A549 (cell line): ENCODE measurements at regions not wholly inside any gene's neighbourhood (a gene's known extent, or its start where the extent isn't known, plus 50 kb on each side); places are given as distances from the start of the nearest gene placed in this dataset.

Source experiments
- ATAC-seq, 2 experiments: fragments of 200-7000 bp in 1 of 2; fragments of >200 bp in 1 of 2; cut with Nextera tagmentation in 1 of 2; cut with Tn5 transposase in 1 of 2; 3 replicates each; pipeline versions ENCODE4 v1.8.0 to v1.9.1; 2018 to 2020; ENCODE audit warnings: mild to moderate bottlenecking in 1 of 2, moderate library complexity in 1 of 2
- CTCF ChIA-PET: fragments of 300-600 bp; sonication (Branson Sonifier 250); formaldehyde crosslinking; extraction: SDS; loops from one replicate; lab custom pipeline; 2021; ENCODE audit warnings: antibody characterized with exemption, inconsistent platforms; lab: Yijun Ruan, JAX
- POLR2A ChIA-PET: fragments of 350-600 bp; formaldehyde crosslinking; extraction: SDS; loops from one replicate; lab custom pipeline; 2021; ENCODE audit warnings: antibody characterized with exemption, inconsistent platforms; lab: Yijun Ruan, JAX
- DNase-seq, 2 experiments: peaks; one replicate each; pipeline versions ENCODE4 v3.0.0 to v3.0.0-alpha.2; 2011 to 2016; ENCODE audit warnings: low read depth in 1 of 2, low spot score in 1 of 2
- FAIRE-seq: peaks from 2 replicates; lab custom pipeline; 2011; peaks lifted over from hg19 to GRCh38; lab: Jason Lieb, UNC
- H3K27ac ChIP-seq, 2 experiments: fragments of >200 bp; sonication (Bioruptor Twin); formaldehyde crosslinking; 3 replicates each; pipeline ENCODE4 v1.5.1; 2016 to 2017
- H3K4me1 ChIP-seq: fragments of >200 bp; sonication (Bioruptor Twin); formaldehyde crosslinking; 3 replicates; pipeline ENCODE4 v1.6.1; 2016
- H3K4me2 ChIP-seq: fragments of >200 bp; sonication (Bioruptor Twin); formaldehyde crosslinking; 3 replicates; pipeline ENCODE4 v1.6.1; 2016
- H3K4me3 ChIP-seq: fragments of >200 bp; sonication (Bioruptor Twin); formaldehyde crosslinking; 3 replicates; pipeline ENCODE4 v1.5.1; 2016
- H3K9me3 ChIP-seq: fragments of >200 bp; sonication (Bioruptor Twin); formaldehyde crosslinking; 3 replicates; pipeline ENCODE4 v1.6.1; 2016
- BHLHE40 ChIP-seq: IDR thresholded peaks from 2 replicates; pipeline ENCODE4 v1.6.1; 2012; ENCODE audit warnings: low read depth, low read length, inconsistent platforms
- CBX8 ChIP-seq: fragments of 200-600 bp; sonication (generic); IDR thresholded peaks from 2 replicates; pipeline ENCODE4 v1.6.1; 2016
- CHD2 ChIP-seq: fragments of 150-350 bp; IDR thresholded peaks from 2 replicates; pipeline ENCODE4 v1.6.1; 2014; ENCODE audit warnings: low read length; ENCODE audit not compliant: partially characterized antibody
- HEYL ChIP-seq: fragments of 250-450 bp; sonication (Bioruptor Pico); IDR thresholded peaks from 2 replicates; pipeline ENCODE4 v1.8.0; 2021; ENCODE audit warnings: mild to moderate bottlenecking, moderate library complexity
- HOXB5 ChIP-seq: fragments of 250-450 bp; sonication (Bioruptor Pico); IDR thresholded peaks from 2 replicates; pipeline ENCODE4 v1.5.0; 2020; ENCODE audit warnings: mild to moderate bottlenecking, moderate library complexity
- JUNB ChIP-seq: fragments of >200 bp; sonication (Bioruptor Twin); formaldehyde crosslinking; IDR thresholded peaks from 2 replicates; pipeline ENCODE4 v1.6.1; 2016
- MAFK ChIP-seq: fragments of 450-650 bp; IDR thresholded peaks from 2 replicates; pipeline ENCODE4 v1.6.1; 2014; ENCODE audit not compliant: partially characterized antibody
- MYC ChIP-seq: IDR thresholded peaks from 2 replicates; pipeline ENCODE4 v1.6.1; 2012; ENCODE audit warnings: mild to moderate bottlenecking, inconsistent platforms, low read length, improper control_type of control experiment, borderline replicate concordance
- RARB ChIP-seq: fragments of 250-450 bp; sonication (Bioruptor Pico); IDR thresholded peaks from 2 replicates; pipeline ENCODE4 v1.8.0; 2021; ENCODE audit warnings: mild to moderate bottlenecking, moderate library complexity
- RCOR1 ChIP-seq: fragments of 150-350 bp; IDR thresholded peaks from 2 replicates; pipeline ENCODE4 v1.6.1; 2014; ENCODE audit warnings: antibody characterized with exemption, low read length, low read depth
- SREBF2 ChIP-seq: fragments of 450-650 bp; IDR thresholded peaks from 2 replicates; pipeline ENCODE4 v1.6.1; 2014; ENCODE audit warnings: mild to moderate bottlenecking, moderate library complexity
- WGBS: methylation state at CpG from one replicate; pipeline ENCODE4 v1.1.6; 2017; ENCODE audit errors: missing lambda C conversion rate; 5-methylcytosine and 5-hydroxymethylcytosine counted together
- TF ChIP-seq, protein P1 (sequence below): fragments of 150-350 bp; IDR thresholded peaks from 2 replicates; pipeline ENCODE4 v1.6.1; 2014; ENCODE audit warnings: low read depth, mild to moderate bottlenecking, low read length
- TF ChIP-seq, protein P2 (sequence below): fragments of 200-600 bp; sonication (generic); IDR thresholded peaks from 2 replicates; pipeline ENCODE4 v1.6.1; 2016; ENCODE audit warnings: antibody characterized with exemption, mild to moderate bottlenecking, moderate library complexity
- TF ChIP-seq, protein P3 (sequence below): fragments of >200 bp; sonication (Bioruptor Twin); formaldehyde crosslinking; IDR thresholded peaks from 3 replicates; pipeline ENCODE4 v1.6.1; 2016

DNA sequence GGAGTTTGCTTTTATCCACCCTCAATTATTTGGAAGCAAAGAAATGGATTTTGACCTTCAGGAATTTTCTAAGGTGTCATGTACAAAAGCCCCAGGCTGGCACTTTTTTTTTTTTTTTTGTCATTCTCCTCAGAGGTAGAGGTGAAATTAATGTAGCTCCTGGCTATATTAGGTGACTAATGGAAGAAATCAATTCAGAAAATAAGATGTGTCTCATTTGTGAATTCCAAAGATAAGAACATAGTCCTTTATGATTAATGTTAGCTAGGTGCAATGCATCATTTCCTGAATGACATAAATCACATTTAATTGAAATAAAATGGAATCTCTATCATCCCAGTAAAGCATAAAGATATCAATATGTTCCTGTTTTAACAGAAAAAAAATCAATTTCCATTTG lies 477.6 kb downstream of the FBXO15 start:
- H3K4me2 ChIP-seq, result no peak overlapping the region

GRCh38 chr18:73669297-73669696 lies 478.3 kb downstream of the FBXO15 start:
- DNase-seq, result no peak
- CTCF ChIA-PET, result no interaction called here

More for the DNA sequence above, 477.6 kb downstream of the FBXO15 start:
- no peak for ATAC-seq
- CTCF ChIA-PET, result interaction anchor here (0.7 kb wide), 1 partner anchor 105 kb away, joined by 3 read pairs; no protein-coding TSS in a partner anchor
- TF ChIP-seq, protein P1, sequence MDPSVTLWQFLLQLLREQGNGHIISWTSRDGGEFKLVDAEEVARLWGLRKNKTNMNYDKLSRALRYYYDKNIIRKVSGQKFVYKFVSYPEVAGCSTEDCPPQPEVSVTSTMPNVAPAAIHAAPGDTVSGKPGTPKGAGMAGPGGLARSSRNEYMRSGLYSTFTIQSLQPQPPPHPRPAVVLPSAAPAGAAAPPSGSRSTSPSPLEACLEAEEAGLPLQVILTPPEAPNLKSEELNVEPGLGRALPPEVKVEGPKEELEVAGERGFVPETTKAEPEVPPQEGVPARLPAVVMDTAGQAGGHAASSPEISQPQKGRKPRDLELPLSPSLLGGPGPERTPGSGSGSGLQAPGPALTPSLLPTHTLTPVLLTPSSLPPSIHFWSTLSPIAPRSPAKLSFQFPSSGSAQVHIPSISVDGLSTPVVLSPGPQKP, result no peak
- TF ChIP-seq CBX8 (no peak), MAFK (no peak)
- TF ChIP-seq, protein P2, sequence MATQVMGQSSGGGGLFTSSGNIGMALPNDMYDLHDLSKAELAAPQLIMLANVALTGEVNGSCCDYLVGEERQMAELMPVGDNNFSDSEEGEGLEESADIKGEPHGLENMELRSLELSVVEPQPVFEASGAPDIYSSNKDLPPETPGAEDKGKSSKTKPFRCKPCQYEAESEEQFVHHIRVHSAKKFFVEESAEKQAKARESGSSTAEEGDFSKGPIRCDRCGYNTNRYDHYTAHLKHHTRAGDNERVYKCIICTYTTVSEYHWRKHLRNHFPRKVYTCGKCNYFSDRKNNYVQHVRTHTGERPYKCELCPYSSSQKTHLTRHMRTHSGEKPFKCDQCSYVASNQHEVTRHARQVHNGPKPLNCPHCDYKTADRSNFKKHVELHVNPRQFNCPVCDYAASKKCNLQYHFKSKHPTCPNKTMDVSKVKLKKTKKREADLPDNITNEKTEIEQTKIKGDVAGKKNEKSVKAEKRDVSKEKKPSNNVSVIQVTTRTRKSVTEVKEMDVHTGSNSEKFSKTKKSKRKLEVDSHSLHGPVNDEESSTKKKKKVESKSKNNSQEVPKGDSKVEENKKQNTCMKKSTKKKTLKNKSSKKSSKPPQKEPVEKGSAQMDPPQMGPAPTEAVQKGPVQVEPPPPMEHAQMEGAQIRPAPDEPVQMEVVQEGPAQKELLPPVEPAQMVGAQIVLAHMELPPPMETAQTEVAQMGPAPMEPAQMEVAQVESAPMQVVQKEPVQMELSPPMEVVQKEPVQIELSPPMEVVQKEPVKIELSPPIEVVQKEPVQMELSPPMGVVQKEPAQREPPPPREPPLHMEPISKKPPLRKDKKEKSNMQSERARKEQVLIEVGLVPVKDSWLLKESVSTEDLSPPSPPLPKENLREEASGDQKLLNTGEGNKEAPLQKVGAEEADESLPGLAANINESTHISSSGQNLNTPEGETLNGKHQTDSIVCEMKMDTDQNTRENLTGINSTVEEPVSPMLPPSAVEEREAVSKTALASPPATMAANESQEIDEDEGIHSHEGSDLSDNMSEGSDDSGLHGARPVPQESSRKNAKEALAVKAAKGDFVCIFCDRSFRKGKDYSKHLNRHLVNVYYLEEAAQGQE, result no peak
- H3K4me3 ChIP-seq, result no peak overlapping the region
- no peaks in the 10 kb centered on the region for H3K4me1 ChIP-seq
- DNase-seq, result no peak
- no peak overlapping the region for H3K27ac ChIP-seq
- POLR2A ChIA-PET, result no interaction called here
- FAIRE-seq, result no peak
- H3K9me3 ChIP-seq, result no peaks in the 10 kb centered on the region

GRCh38 chr18:73668051-73668450 lies 479.6 kb downstream of the FBXO15 start:
- POLR2A ChIA-PET, result no interaction called here
- Histone ChIP-seq H3K4me3 (no peak overlapping the region), H3K4me2 (no peak overlapping the region), H3K4me1 (no peaks in the 10 kb centered on the region), H3K27ac (no peak overlapping the region), H3K9me3 (no peaks in the 10 kb centered on the region)
- CTCF ChIA-PET, result no interaction called here
- TF ChIP-seq HOXB5 (CRISPR knock-in tag) (no peak), MAFK (peak; percentile 30)
- ATAC-seq (no peak), FAIRE-seq (no peak), DNase-seq (no peak)
- 60% methylated on average over 1 of the region's 1 CpG for WGBS

More at GRCh38 chr18:73669297-73669696, 478.3 kb downstream of the FBXO15 start:
- Histone ChIP-seq H3K4me1 (no peaks in the 10 kb centered on the region), H3K27ac (no peak overlapping the region), H3K9me3 (no peaks in the 10 kb centered on the region), H3K4me2 (no peak overlapping the region), H3K4me3 (no peak overlapping the region)
- TF ChIP-seq MYC, result no peak
- no peak for TF ChIP-seq BHLHE40
- no peak for TF ChIP-seq SREBF2
- TF ChIP-seq HEYL, result no peak
- no peak for TF ChIP-seq RCOR1
- TF ChIP-seq CHD2, result no peak
- TF ChIP-seq, protein P1, result no peak
- no peak for TF ChIP-seq RARB (CRISPR knock-in tag)
- no peak for TF ChIP-seq JUNB
- TF ChIP-seq, protein P3, sequence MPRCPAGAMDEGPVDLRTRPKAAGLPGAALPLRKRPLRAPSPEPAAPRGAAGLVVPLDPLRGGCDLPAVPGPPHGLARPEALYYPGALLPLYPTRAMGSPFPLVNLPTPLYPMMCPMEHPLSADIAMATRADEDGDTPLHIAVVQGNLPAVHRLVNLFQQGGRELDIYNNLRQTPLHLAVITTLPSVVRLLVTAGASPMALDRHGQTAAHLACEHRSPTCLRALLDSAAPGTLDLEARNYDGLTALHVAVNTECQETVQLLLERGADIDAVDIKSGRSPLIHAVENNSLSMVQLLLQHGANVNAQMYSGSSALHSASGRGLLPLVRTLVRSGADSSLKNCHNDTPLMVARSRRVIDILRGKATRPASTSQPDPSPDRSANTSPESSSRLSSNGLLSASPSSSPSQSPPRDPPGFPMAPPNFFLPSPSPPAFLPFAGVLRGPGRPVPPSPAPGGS, result no peak
- WGBS, result 34% methylated on average over 6 of the region's 6 CpGs
- POLR2A ChIA-PET, result no interaction called here
- no peak for ATAC-seq
- FAIRE-seq, result no peak
